Endodermal cell (in vitro differentiated cells): ENCODE measurements at regions not wholly inside any gene's neighbourhood (a gene's known extent, or its start where the extent isn't known, plus 50 kb on each side); places are given as distances from the start of the nearest gene placed in this dataset.

ENCODE experiments used
- DNase-seq: peaks from one replicate; pipeline ENCODE4 v3.0.0-alpha.2; 2017
- H3K27ac ChIP-seq: 2 replicates; pipeline ENCODE4 v1.5.1; 2013; ENCODE audit warnings: mild to moderate bottlenecking, low read depth, low read length, moderate library complexity
- H3K27me3 ChIP-seq: 2 replicates; pipeline ENCODE4 v1.6.1; 2013; ENCODE audit warnings: mild to moderate bottlenecking, low read length, moderate library complexity; ENCODE audit not compliant: insufficient read depth, control insufficient read depth, poor library complexity, severe bottlenecking
- H3K36me3 ChIP-seq: 2 replicates; pipeline ENCODE4 v1.7.0; 2013; ENCODE audit warnings: mild to moderate bottlenecking, low read length, moderate library complexity; ENCODE audit not compliant: control insufficient read depth, insufficient read depth
- H3K4me1 ChIP-seq: one replicate; pipeline ENCODE4 v1.7.0; 2013; ENCODE audit warnings: low read length; ENCODE audit not compliant: control insufficient read depth, insufficient read depth
- H3K4me3 ChIP-seq: 2 replicates; pipeline ENCODE4 v1.5.1; 2013; ENCODE audit warnings: mild to moderate bottlenecking, low read length, moderate library complexity
- H3K9ac ChIP-seq: 2 replicates; pipeline ENCODE4 v1.6.1; 2013; ENCODE audit warnings: mild to moderate bottlenecking, low read length, moderate library complexity; ENCODE audit not compliant: poor library complexity, severe bottlenecking; ENCODE audit errors: extremely low read depth
- H3K9me3 ChIP-seq: 2 replicates; pipeline ENCODE4 v1.6.1; 2013; ENCODE audit warnings: mild to moderate bottlenecking, low read length, moderate library complexity; ENCODE audit not compliant: control insufficient read depth
- H3K27ac Mint-ChIP-seq: 2 replicates; pipeline ENCODE4 v1.8.0; 2020; ENCODE audit warnings: mixed read lengths
- H3K27me3 Mint-ChIP-seq: 2 replicates; pipeline ENCODE4 v1.8.0; 2021; ENCODE audit warnings: mild to moderate bottlenecking, mixed read lengths; ENCODE audit not compliant: insufficient read depth
- H3K36me3 Mint-ChIP-seq: 2 replicates; pipeline ENCODE4 v1.8.0; 2020; ENCODE audit warnings: low read depth, mixed read lengths
- H3K4me1 Mint-ChIP-seq: 2 replicates; pipeline ENCODE4 v1.8.0; 2020; ENCODE audit warnings: mixed read lengths
- H3K4me3 Mint-ChIP-seq: 2 replicates; pipeline ENCODE4 v1.8.0; 2020; ENCODE audit warnings: mild to moderate bottlenecking, moderate library complexity, mixed read lengths
- H3K9me3 Mint-ChIP-seq: 2 replicates; pipeline ENCODE4 v1.8.0; 2020; ENCODE audit warnings: mild to moderate bottlenecking, mixed read lengths
- WGBS, 2 experiments: methylation state at CpG; one replicate each; pipeline versions ENCODE4 v1.1.5 to v1.1.7; 2013; ENCODE audit warnings: missing lambda C conversion rate in 2 of 2, mixed read lengths in 1 of 2; ENCODE audit not compliant: insufficient coverage in 1 of 2, insufficient read length in 1 of 2; 5-methylcytosine and 5-hydroxymethylcytosine counted together
- TF ChIP-seq, protein P1 (sequence below): fragments of 200-600 bp; sonication (generic); conservative IDR thresholded peaks from 2 replicates; pipeline ENCODE4 v1.5.0; 2021; ENCODE audit warnings: antibody characterized with exemption, mild to moderate bottlenecking

DNA sequence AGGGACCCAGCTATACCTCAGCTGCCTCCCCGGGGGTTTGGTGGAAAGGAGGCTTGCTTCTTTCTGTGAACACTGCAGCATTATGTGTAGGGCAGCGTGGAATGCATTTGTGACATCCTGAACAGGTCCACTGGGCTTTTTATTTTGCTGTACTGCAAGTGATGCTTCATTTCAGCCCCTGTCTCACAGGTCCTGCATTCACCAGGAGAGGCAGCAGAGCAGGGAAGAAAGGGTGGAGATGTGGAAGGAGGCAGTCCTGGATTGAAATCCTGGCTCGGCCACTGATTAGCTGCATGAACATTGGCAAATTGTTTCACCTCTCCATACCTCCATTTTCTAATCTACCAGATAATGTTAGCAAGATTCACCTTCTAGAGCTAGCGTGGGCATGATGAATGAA is 77.9 kb upstream of the ZBTB18 start:
- WGBS, 2 experiments: 89 to 100% methylated on average over 1 to 4 of the region's 4 CpGs

GRCh38 chr1:243970077-243970476 is 81.0 kb upstream of the ZBTB18 start:
- no peaks in the 10 kb centered on the region for H3K4me1 ChIP-seq
- Mint-ChIP-seq H3K36me3 (no peaks in the 10 kb centered on the region), H3K9me3 (no peaks in the 10 kb centered on the region), H3K27ac (no peak overlapping the region), H3K4me3 (no peak overlapping the region), H3K27me3 (no peaks in the 10 kb centered on the region), H3K4me1 (no peaks in the 10 kb centered on the region)
- H3K27me3 ChIP-seq: no peaks in the 10 kb centered on the region
- no peaks in the 10 kb centered on the region for H3K9me3 ChIP-seq
- WGBS, 2 experiments: 92% methylated on average over 2 of the region's 2 CpGs; no CpG with 5 or more reads in 1 of the 2 experiments
- no peak overlapping the region for H3K9ac ChIP-seq
- H3K27ac ChIP-seq: no peak overlapping the region
- no peaks in the 10 kb centered on the region for H3K36me3 ChIP-seq
- TF ChIP-seq, protein P1, sequence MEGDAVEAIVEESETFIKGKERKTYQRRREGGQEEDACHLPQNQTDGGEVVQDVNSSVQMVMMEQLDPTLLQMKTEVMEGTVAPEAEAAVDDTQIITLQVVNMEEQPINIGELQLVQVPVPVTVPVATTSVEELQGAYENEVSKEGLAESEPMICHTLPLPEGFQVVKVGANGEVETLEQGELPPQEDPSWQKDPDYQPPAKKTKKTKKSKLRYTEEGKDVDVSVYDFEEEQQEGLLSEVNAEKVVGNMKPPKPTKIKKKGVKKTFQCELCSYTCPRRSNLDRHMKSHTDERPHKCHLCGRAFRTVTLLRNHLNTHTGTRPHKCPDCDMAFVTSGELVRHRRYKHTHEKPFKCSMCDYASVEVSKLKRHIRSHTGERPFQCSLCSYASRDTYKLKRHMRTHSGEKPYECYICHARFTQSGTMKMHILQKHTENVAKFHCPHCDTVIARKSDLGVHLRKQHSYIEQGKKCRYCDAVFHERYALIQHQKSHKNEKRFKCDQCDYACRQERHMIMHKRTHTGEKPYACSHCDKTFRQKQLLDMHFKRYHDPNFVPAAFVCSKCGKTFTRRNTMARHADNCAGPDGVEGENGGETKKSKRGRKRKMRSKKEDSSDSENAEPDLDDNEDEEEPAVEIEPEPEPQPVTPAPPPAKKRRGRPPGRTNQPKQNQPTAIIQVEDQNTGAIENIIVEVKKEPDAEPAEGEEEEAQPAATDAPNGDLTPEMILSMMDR: no peak
- no peak overlapping the region for H3K4me3 ChIP-seq
- DNase-seq: no peak

More for the DNA sequence above, 77.9 kb upstream of the ZBTB18 start:
- TF ChIP-seq, protein P1: no peak
- Histone ChIP-seq H3K9ac (no peak overlapping the region), H3K27ac (no peak overlapping the region), H3K4me3 (no peak overlapping the region), H3K9me3 (no peaks in the 10 kb centered on the region), H3K4me1 (no peaks in the 10 kb centered on the region), H3K36me3 (no peaks in the 10 kb centered on the region), H3K27me3 (no peaks in the 10 kb centered on the region)
- no peaks in the 10 kb centered on the region for H3K9me3 Mint-ChIP-seq
- DNase-seq: no peak
- H3K4me1 Mint-ChIP-seq: no peaks in the 10 kb centered on the region
- no peak overlapping the region for H3K4me3 Mint-ChIP-seq
- no peaks in the 10 kb centered on the region for H3K27me3 Mint-ChIP-seq
- no peak overlapping the region for H3K27ac Mint-ChIP-seq
- H3K36me3 Mint-ChIP-seq: no peaks in the 10 kb centered on the region

DNA sequence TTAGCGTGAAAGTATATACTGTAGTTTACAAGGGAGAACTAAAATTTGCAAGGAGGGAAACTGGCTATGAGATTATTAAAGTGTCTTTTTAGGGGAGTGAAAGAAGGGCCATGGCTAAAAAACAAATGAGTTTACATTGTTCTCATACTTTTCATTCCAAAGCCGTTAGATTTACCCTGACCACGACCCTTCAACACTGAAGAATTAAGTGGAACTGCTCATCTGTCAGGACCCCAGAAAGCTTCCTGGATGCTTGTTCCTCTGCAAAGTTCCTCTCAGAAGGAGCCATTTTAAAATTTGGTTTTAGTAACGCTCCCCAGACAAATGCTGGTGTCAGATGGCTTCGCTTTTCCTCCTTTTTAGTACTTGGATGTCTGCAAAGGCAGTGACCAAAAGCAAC is 82.7 kb upstream of the ZBTB18 start:
- H3K4me1 Mint-ChIP-seq: no peaks in the 10 kb centered on the region
- H3K36me3 Mint-ChIP-seq: no peaks in the 10 kb centered on the region
- no peak overlapping the region for H3K27ac ChIP-seq
- H3K9me3 Mint-ChIP-seq: no peaks in the 10 kb centered on the region
- H3K4me3 ChIP-seq: no peak overlapping the region
- TF ChIP-seq, protein P1: no peak
- no peaks in the 10 kb centered on the region for H3K27me3 Mint-ChIP-seq
- H3K9me3 ChIP-seq: no peaks in the 10 kb centered on the region
- H3K27me3 ChIP-seq: no peaks in the 10 kb centered on the region
- no peak overlapping the region for H3K9ac ChIP-seq
- H3K4me1 ChIP-seq: no peaks in the 10 kb centered on the region
- H3K27ac Mint-ChIP-seq: no peak overlapping the region
- H3K4me3 Mint-ChIP-seq: no peak overlapping the region
- DNase-seq: no peak
- no peaks in the 10 kb centered on the region for H3K36me3 ChIP-seq
- 52 to 73% methylated on average over 5 of the region's 5 CpGs for WGBS, 2 experiments
